Tibial nerve (tissue), 4 donors: ENCODE measurements at regions not wholly inside any gene's neighbourhood (a gene's known extent, or its start where the extent isn't known, plus 50 kb on each side); places are given as distances from the start of the nearest gene placed in this dataset.
"Not testable (repeated sequence)": the region's sequence is repeated elsewhere in the genome, so short reads cannot be mapped to it uniquely, and the experiment has no call there.

ENCODE experiments used
- DNase-seq, 2 donors: peaks; one replicate each; pipeline ENCODE4 v3.0.0-alpha.2; 2019; ENCODE audit warnings: low spot score in 2 of 2
- H3K27ac ChIP-seq, 4 donors: fragments of 200-600 bp; sonication (generic) in 3 of 4; one replicate each; pipeline ENCODE4 v1.5.1; 2017 to 2019; ENCODE audit warnings: mild to moderate bottlenecking in 1 of 4
- H3K27me3 ChIP-seq, 2 donors: fragments of 200-600 bp; sonication (generic) in 1 of 2; one replicate each; pipeline versions ENCODE4 v1.5.1 to v1.6.0; 2017 to 2019
- H3K36me3 ChIP-seq, 3 donors: fragments of 200-600 bp; sonication (generic); one replicate each; pipeline ENCODE4 v1.5.1; 2018 to 2019
- H3K4me1 ChIP-seq, 4 donors: fragments of 200-600 bp; sonication (generic) in 3 of 4; one replicate each; pipeline ENCODE4 v1.5.1; 2017 to 2019
- H3K4me3 ChIP-seq, 4 donors: fragments of 200-600 bp; sonication (generic) in 3 of 4; one replicate each; pipeline ENCODE4 v1.5.1; 2017 to 2019; ENCODE audit warnings: mild to moderate bottlenecking in 1 of 4, moderate library complexity in 1 of 4
- H3K9me3 ChIP-seq, 4 donors: fragments of 200-600 bp; sonication (generic) in 3 of 4; one replicate each; pipeline ENCODE4 v1.5.1; 2017 to 2019
- CTCF ChIP-seq, 5 experiments: fragments of 200-600 bp in 3 of 5; fragments of 450-650 bp in 2 of 5; sonication (generic) in 3 of 5; IDR thresholded peaks; one replicate each; pipeline ENCODE4 v1.5.1; 2016 to 2019; ENCODE audit warnings: antibody characterized with exemption in 5 of 5, mild to moderate bottlenecking in 3 of 5, moderate library complexity in 2 of 5
- EP300 ChIP-seq, 2 donors: sonication (generic); formaldehyde crosslinking; IDR thresholded peaks; one replicate each; pipeline ENCODE4 v1.6.1; 2017; ENCODE audit warnings: antibody characterized with exemption in 2 of 2, mild to moderate bottlenecking in 1 of 2
- POLR2A ChIP-seq, 2 donors: fragments of 450-650 bp; IDR thresholded peaks; one replicate each; pipeline ENCODE4 v1.6.1; 2017; ENCODE audit warnings: antibody characterized with exemption in 2 of 2, mild to moderate bottlenecking in 2 of 2, moderate library complexity in 2 of 2
- WGBS, 2 donors: methylation state at CpG; one replicate each; pipeline ENCODE4 v1.1.5; 2018; 5-methylcytosine and 5-hydroxymethylcytosine counted together

- no peak for TF ChIP-seq POLR2A (IDR thresholded peaks at IDR 0.05)
- no peak for TF ChIP-seq CTCF (IDR thresholded peaks at IDR 0.05)
- no peak for TF ChIP-seq EP300 (IDR thresholded peaks at IDR 0.05)
- no peaks in the 10 kb centered on the region for H3K27me3 ChIP-seq
Observed at GRCh38 chr6:92109956-92110355, 1309.4 kb downstream of the EPHA7 start.

GRCh38 chr6:92109256-92109655 is 1310.1 kb downstream of the EPHA7 start:
- Histone ChIP-seq H3K4me3 (no peak overlapping the region), H3K27me3 (no peaks in the 10 kb centered on the region), H3K36me3 (no peaks in the 10 kb centered on the region), H3K9me3 (peaks cover 0 to 4% (median 2%) of the 10 kb centered on the region in 4 donors), H3K27ac (no peak overlapping the region), H3K4me1 (no peaks in the 10 kb centered on the region)
- TF ChIP-seq EP300 (IDR thresholded peaks at IDR 0.05) (no peak), POLR2A (IDR thresholded peaks at IDR 0.05) (no peak), CTCF (IDR thresholded peaks at IDR 0.05) (no peak)
- 94 to 97% methylated on average over 12 to 13 of the region's 13 CpGs for WGBS, 2 donors
- no peak for DNase-seq

More at GRCh38 chr6:92109956-92110355, 1309.4 kb downstream of the EPHA7 start:
- 76 to 78% methylated on average over 5 of the region's 5 CpGs for WGBS, 2 donors
- no peak overlapping the region for H3K27ac ChIP-seq
- DNase-seq = no peak
- H3K9me3 ChIP-seq = no peaks in the 10 kb centered on the region
- no peaks in the 10 kb centered on the region for H3K4me1 ChIP-seq
- no peak overlapping the region for H3K4me3 ChIP-seq
- H3K36me3 ChIP-seq = no peaks in the 10 kb centered on the region

GRCh38 chr6:92086750-92087149 is 1332.6 kb downstream of the EPHA7 start:
- Histone ChIP-seq H3K4me3 (no peak overlapping the region), H3K27me3 (no peaks in the 10 kb centered on the region), H3K9me3 (peaks cover 0 to 7% (median 0%) of the 10 kb centered on the region in 4 donors), H3K4me1 (no peaks in the 10 kb centered on the region), H3K27ac (no peak overlapping the region), H3K36me3 (no peaks in the 10 kb centered on the region)
- no peak for TF ChIP-seq POLR2A (IDR thresholded peaks at IDR 0.05)
- 95 to 99% methylated on average over 2 of the region's 2 CpGs for WGBS, 2 donors
- DNase-seq = no peak

GRCh38 chr6:92083914-92084313 is 1335.4 kb downstream of the EPHA7 start:
- not testable (repeated sequence) for H3K36me3 ChIP-seq, DNase-seq, H3K27ac ChIP-seq, H3K4me3 ChIP-seq, H3K4me1 ChIP-seq, H3K27me3 ChIP-seq
- peaks cover 0 to 20% (median 0%) of the 10 kb centered on the region in 4 donors for H3K9me3 ChIP-seq
- WGBS, 2 donors = 92 to 98% methylated on average over 5 of the region's 5 CpGs

- H3K36me3 ChIP-seq = no peaks in the 10 kb centered on the region
- H3K4me3 ChIP-seq = no peak overlapping the region
- no peaks in the 10 kb centered on the region for H3K9me3 ChIP-seq
- no peak for TF ChIP-seq POLR2A (IDR thresholded peaks at IDR 0.05)
- no peak for TF ChIP-seq EP300 (IDR thresholded peaks at IDR 0.05)
- TF ChIP-seq CTCF (IDR thresholded peaks at IDR 0.05) = no peak
- H3K27me3 ChIP-seq = no peaks in the 10 kb centered on the region
- no peaks in the 10 kb centered on the region for H3K4me1 ChIP-seq
- no peak for DNase-seq
- H3K27ac ChIP-seq = no peak overlapping the region
- 86 to 93% methylated on average over 3 of the region's 3 CpGs for WGBS, 2 donors
Observed at GRCh38 chr6:92072387-92072786, 1347.0 kb downstream of the EPHA7 start.

GRCh38 chr6:92069781-92070180 is 1349.6 kb downstream of the EPHA7 start:
- no peak for DNase-seq
- H3K36me3 ChIP-seq = no peaks in the 10 kb centered on the region
- H3K4me3 ChIP-seq = no peak overlapping the region
- 60 to 65% methylated on average over 3 of the region's 3 CpGs for WGBS, 2 donors
- H3K27me3 ChIP-seq = no peaks in the 10 kb centered on the region
- TF ChIP-seq CTCF (IDR thresholded peaks at IDR 0.05) (no peak), POLR2A (IDR thresholded peaks at IDR 0.05) (no peak), EP300 (IDR thresholded peaks at IDR 0.05) (no peak)
- H3K9me3 ChIP-seq = no peaks in the 10 kb centered on the region
- H3K4me1 ChIP-seq = no peaks in the 10 kb centered on the region
- no peak overlapping the region for H3K27ac ChIP-seq
